Iris pigment epithelial cell (primary cell): ENCODE measurements at regions not wholly inside any gene's neighbourhood (a gene's known extent, or its start where the extent isn't known, plus 50 kb on each side); places are given as distances from the start of the nearest gene placed in this dataset.
"Not testable (repeated sequence)": the region's sequence is repeated elsewhere in the genome, so short reads cannot be mapped to it uniquely, and the experiment has no call there.

ENCODE experiments used
- DNase-seq: peaks from one replicate; pipeline ENCODE4 v3.0.0-alpha.2; 2011; ENCODE audit warnings: low read depth

- DNase-seq: peak; percentile 74
Observed at GRCh38 chr7:137110091-137110509, 233.4 kb downstream of the PTN start.

- not testable (repeated sequence) for DNase-seq
Observed at GRCh38 chr7:137107802-137108201, 235.7 kb downstream of the PTN start.

GRCh38 chr7:137103526-137103925, 235.1 kb downstream of the CHRM2 start:
- peak; percentile 78 for DNase-seq

- DNase-seq: peak; percentile 58
Observed at GRCh38 chr7:137097111-137097510, 228.7 kb downstream of the CHRM2 start.

GRCh38 chr7:137096607-137097006, 228.2 kb downstream of the CHRM2 start:
- no peak for DNase-seq

GRCh38 chr7:137093198-137093597, 224.7 kb downstream of the CHRM2 start:
- no peak for DNase-seq

GRCh38 chr7:137091396-137091795, 222.9 kb downstream of the CHRM2 start:
- DNase-seq: peak; percentile 26

- DNase-seq: no peak
Observed at GRCh38 chr7:137086896-137087295, 218.4 kb downstream of the CHRM2 start.

- DNase-seq: no peak
Observed at GRCh38 chr7:137084607-137085380, 216.3 kb downstream of the CHRM2 start.

GRCh38 chr7:137082391-137082790, 213.9 kb downstream of the CHRM2 start:
- no peak for DNase-seq

GRCh38 chr7:137081321-137082093, 213.1 kb downstream of the CHRM2 start:
- peak; percentile 91 for DNase-seq

GRCh38 chr7:137080516-137081203, 212.2 kb downstream of the CHRM2 start:
- peak; percentile 31 for DNase-seq

GRCh38 chr7:137078781-137079180, 210.3 kb downstream of the CHRM2 start:
- no peak for DNase-seq

GRCh38 chr7:137074391-137075030, 206.1 kb downstream of the CHRM2 start:
- DNase-seq: peak; percentile 77

GRCh38 chr7:137073571-137074325, 205.3 kb downstream of the CHRM2 start:
- DNase-seq: peak; percentile 89
